ENCODE measurements at regions not wholly inside any gene's neighbourhood (a gene's known extent, or its start where the extent isn't known, plus 50 kb on each side); places are given as distances from the start of the nearest gene placed in this dataset.

GRCh38 chr13:62510906-62511655, 1095.4 kb upstream of the PCDH20 start:
- Histone ChIP-seq H3K27me3 (no peaks in the 10 kb centered on the region), H3K27ac (no peak overlapping the region), H3K4me1 (no peaks in the 10 kb centered on the region), H3K4me3 (no peak overlapping the region), H3K9me3 (no peaks in the 10 kb centered on the region), H3K36me3 (no peaks in the 10 kb centered on the region)
- DNase-seq (ENCODE audit: low spot score in 2 of 2): no peak
- TF ChIP-seq POLR2AphosphoS5 (IDR thresholded peaks at IDR 0.05) (no peak), CTCF (IDR thresholded peaks at IDR 0.05) (no peak), POLR2A (IDR thresholded peaks at IDR 0.05) (no peak), EP300 (IDR thresholded peaks at IDR 0.05) (no peak)
- 63% methylated on average over 2 of the region's 2 CpGs for whole genome bisulfite sequencing

- WGBS: 85% methylated on average over 4 of the region's 4 CpGs
- H3K27ac ChIP-seq: no peak overlapping the region
- no peak overlapping the region for H3K4me3 ChIP-seq
- H3K27me3 ChIP-seq: no peaks in the 10 kb centered on the region
- TF ChIP-seq POLR2A (IDR thresholded peaks at IDR 0.05): no peak
- no peak for TF ChIP-seq EP300 (IDR thresholded peaks at IDR 0.05)
- no peak for TF ChIP-seq POLR2AphosphoS5 (IDR thresholded peaks at IDR 0.05)
- no peak for TF ChIP-seq CTCF (IDR thresholded peaks at IDR 0.05)
- H3K36me3 ChIP-seq: no peaks in the 10 kb centered on the region
- no peaks in the 10 kb centered on the region for H3K4me1 ChIP-seq
- no peaks in the 10 kb centered on the region for H3K9me3 ChIP-seq
- no peak for DNase-seq (ENCODE audit: low spot score in 2 of 2)
These were observed 1086.9 kb upstream of the PCDH20 start for GRCh38 chr13:62502588-62502987.

GRCh38 chr13:62489731-62490130, 1074.1 kb upstream of the PCDH20 start:
- H3K4me3 ChIP-seq: no peak overlapping the region
- H3K27me3 ChIP-seq: no peaks in the 10 kb centered on the region
- H3K4me1 ChIP-seq: no peaks in the 10 kb centered on the region
- H3K27ac ChIP-seq: no peak overlapping the region
- DNase-seq (ENCODE audit: low spot score in 2 of 2): no peak
- H3K36me3 ChIP-seq: no peaks in the 10 kb centered on the region
- TF ChIP-seq POLR2A (IDR thresholded peaks at IDR 0.05): no peak
- TF ChIP-seq POLR2AphosphoS5 (IDR thresholded peaks at IDR 0.05): no peak
- TF ChIP-seq EP300 (IDR thresholded peaks at IDR 0.05): no peak
- 86% methylated on average over 1 of the region's 1 CpG for WGBS
- H3K9me3 ChIP-seq: no peaks in the 10 kb centered on the region

GRCh38 chr13:62483774-62484173, 1068.1 kb upstream of the PCDH20 start:
- H3K27ac ChIP-seq: no peak overlapping the region
- H3K4me3 ChIP-seq: no peak overlapping the region
- no peak for DNase-seq (ENCODE audit: low spot score in 2 of 2)
- WGBS: 15% methylated on average over 1 of the region's 1 CpG
- H3K27me3 ChIP-seq: no peaks in the 10 kb centered on the region
- no peaks in the 10 kb centered on the region for H3K4me1 ChIP-seq
- no peaks in the 10 kb centered on the region for H3K9me3 ChIP-seq
- no peaks in the 10 kb centered on the region for H3K36me3 ChIP-seq
- TF ChIP-seq POLR2A (IDR thresholded peaks at IDR 0.05) (no peak), EP300 (IDR thresholded peaks at IDR 0.05) (no peak), POLR2AphosphoS5 (IDR thresholded peaks at IDR 0.05) (no peak), CTCF (IDR thresholded peaks at IDR 0.05) (no peak)

- no peaks in the 10 kb centered on the region for H3K9me3 ChIP-seq
- H3K27me3 ChIP-seq: no peaks in the 10 kb centered on the region
- H3K36me3 ChIP-seq: no peaks in the 10 kb centered on the region
- no peak overlapping the region for H3K4me3 ChIP-seq
- TF ChIP-seq CTCF (IDR thresholded peaks at IDR 0.05) (no peak), POLR2AphosphoS5 (IDR thresholded peaks at IDR 0.05) (no peak), POLR2A (IDR thresholded peaks at IDR 0.05) (no peak), EP300 (IDR thresholded peaks at IDR 0.05) (no peak)
- H3K27ac ChIP-seq: no peak overlapping the region
- no peak for DNase-seq (ENCODE audit: low spot score in 2 of 2)
- H3K4me1 ChIP-seq: no peaks in the 10 kb centered on the region
- WGBS: 80% methylated on average over 3 of the region's 3 CpGs
These were observed 1066.7 kb upstream of the PCDH20 start for GRCh38 chr13:62482351-62482750.

- no peaks in the 10 kb centered on the region for H3K4me1 ChIP-seq
- WGBS: 71% methylated on average over 3 of the region's 3 CpGs
- no peaks in the 10 kb centered on the region for H3K9me3 ChIP-seq
- DNase-seq (ENCODE audit: low spot score in 2 of 2): no peak
- H3K27ac ChIP-seq: no peak overlapping the region
- no peak overlapping the region for H3K4me3 ChIP-seq
- no peaks in the 10 kb centered on the region for H3K27me3 ChIP-seq
- no peaks in the 10 kb centered on the region for H3K36me3 ChIP-seq
- TF ChIP-seq POLR2A (IDR thresholded peaks at IDR 0.05) (no peak), POLR2AphosphoS5 (IDR thresholded peaks at IDR 0.05) (no peak), EP300 (IDR thresholded peaks at IDR 0.05) (no peak), CTCF (IDR thresholded peaks at IDR 0.05) (no peak)
These were observed 1058.2 kb upstream of the PCDH20 start for GRCh38 chr13:62473944-62474237.

All from suprapubic skin (tissue), 4 donors.